ENCODE measurements at regions not wholly inside any gene's neighbourhood (a gene's known extent, or its start where the extent isn't known, plus 50 kb on each side); places are given as distances from the start of the nearest gene placed in this dataset.
"Not testable (repeated sequence)": the region's sequence is repeated elsewhere in the genome, so short reads cannot be mapped to it uniquely, and the experiment has no call there.

DNA sequence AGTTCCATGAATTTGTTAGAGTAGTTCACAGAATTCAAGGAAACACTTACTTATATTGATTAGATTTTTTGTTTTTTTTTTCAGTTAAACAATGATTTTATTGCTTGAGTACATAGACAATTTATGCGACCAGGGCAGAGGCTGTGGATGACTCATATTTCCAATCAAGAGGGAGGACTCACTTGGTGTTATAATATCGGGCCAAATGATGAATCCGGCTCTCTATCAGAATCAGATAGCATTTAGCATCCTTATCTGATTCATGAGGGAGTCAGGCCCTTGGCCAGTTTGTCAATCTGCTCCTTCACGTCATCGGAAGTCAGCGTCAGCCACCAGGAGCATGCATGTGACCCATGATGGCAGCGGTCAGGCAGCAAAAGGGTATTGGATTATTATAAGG, 82.3 kb upstream of the HUWE1 start:
- WGBS, 4 donors, result 70 to 84% (median 83%) methylated on average over 7 of the region's 7 CpGs
- intact Hi-C loops (cut with DNase I), result loop anchor here in 1 of 10 donors (10.0 kb wide), 1 partner anchor 56 kb away; no protein-coding TSS in a partner anchor
- DNase-seq, result no peak
- TF ChIP-seq POLR2A (IDR thresholded peaks at IDR 0.05), result no peak
- H3K27me3 ChIP-seq, result no peaks in the 10 kb centered on the region
- no peak overlapping the region for H3K4me3 ChIP-seq
- no peak for ATAC-seq
- no peak overlapping the region for H3K27ac ChIP-seq
- H3K36me3 ChIP-seq, result no peaks in the 10 kb centered on the region
- H3K4me1 ChIP-seq, result no peaks in the 10 kb centered on the region
- H3K9me3 ChIP-seq, result no peaks in the 10 kb centered on the region

GRCh38 chrX:53768451-53768850, 81.9 kb upstream of the HUWE1 start:
- no peak overlapping the region for H3K27ac ChIP-seq
- 68 to 80% (median 74%) methylated on average over 5 of the region's 5 CpGs for WGBS, 4 donors
- TF ChIP-seq, protein P1, sequence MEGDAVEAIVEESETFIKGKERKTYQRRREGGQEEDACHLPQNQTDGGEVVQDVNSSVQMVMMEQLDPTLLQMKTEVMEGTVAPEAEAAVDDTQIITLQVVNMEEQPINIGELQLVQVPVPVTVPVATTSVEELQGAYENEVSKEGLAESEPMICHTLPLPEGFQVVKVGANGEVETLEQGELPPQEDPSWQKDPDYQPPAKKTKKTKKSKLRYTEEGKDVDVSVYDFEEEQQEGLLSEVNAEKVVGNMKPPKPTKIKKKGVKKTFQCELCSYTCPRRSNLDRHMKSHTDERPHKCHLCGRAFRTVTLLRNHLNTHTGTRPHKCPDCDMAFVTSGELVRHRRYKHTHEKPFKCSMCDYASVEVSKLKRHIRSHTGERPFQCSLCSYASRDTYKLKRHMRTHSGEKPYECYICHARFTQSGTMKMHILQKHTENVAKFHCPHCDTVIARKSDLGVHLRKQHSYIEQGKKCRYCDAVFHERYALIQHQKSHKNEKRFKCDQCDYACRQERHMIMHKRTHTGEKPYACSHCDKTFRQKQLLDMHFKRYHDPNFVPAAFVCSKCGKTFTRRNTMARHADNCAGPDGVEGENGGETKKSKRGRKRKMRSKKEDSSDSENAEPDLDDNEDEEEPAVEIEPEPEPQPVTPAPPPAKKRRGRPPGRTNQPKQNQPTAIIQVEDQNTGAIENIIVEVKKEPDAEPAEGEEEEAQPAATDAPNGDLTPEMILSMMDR (IDR thresholded peaks at IDR 0.05), result no peak
- H3K27me3 ChIP-seq, result no peaks in the 10 kb centered on the region
- no peaks in the 10 kb centered on the region for H3K36me3 ChIP-seq
- ATAC-seq (no peak), DNase-seq (no peak)
- H3K4me3 ChIP-seq, result no peak overlapping the region
- no peaks in the 10 kb centered on the region for H3K9me3 ChIP-seq
- H3K4me1 ChIP-seq, result no peaks in the 10 kb centered on the region
- intact Hi-C loops (cut with DNase I), result loop anchor here in 1 of 10 donors (10.0 kb wide), 1 partner anchor 56 kb away; no protein-coding TSS in a partner anchor

DNA sequence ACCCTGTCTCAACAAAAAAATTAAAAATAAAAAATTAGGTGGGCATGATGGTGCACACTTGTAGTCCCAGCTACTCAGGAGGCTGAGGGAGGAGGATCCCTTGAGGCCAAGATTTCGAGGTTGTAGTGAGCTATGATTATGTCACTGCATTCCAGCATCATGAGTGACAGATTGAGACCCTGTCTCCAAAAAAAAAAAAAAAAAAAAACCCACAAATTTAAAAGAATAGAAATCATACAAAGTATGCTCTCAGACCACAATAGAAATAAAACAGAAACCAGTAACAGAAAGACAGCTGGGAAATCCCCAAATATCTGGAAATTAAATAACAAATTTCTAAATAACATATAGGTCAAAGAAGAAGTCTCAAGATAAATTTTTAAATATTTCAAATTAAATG, 81.0 kb upstream of the HUWE1 start:
- intact Hi-C loops (cut with DNase I), result loop anchor here in 1 of 10 donors (10.0 kb wide), 1 partner anchor 57 kb away; no protein-coding TSS in a partner anchor
- Histone ChIP-seq H3K36me3 (no peaks in the 10 kb centered on the region), H3K27me3 (no peaks in the 10 kb centered on the region), H3K4me3 (no peak overlapping the region), H3K4me1 (no peaks in the 10 kb centered on the region), H3K27ac (no peak overlapping the region), H3K9me3 (no peaks in the 10 kb centered on the region)
- 0 to 21% (median 7%) methylated on average over 1 of the region's 1 CpG for WGBS, 4 donors
- no peak for ATAC-seq
- no peak for DNase-seq
- TF ChIP-seq POLR2A (IDR thresholded peaks at IDR 0.05), result no peak
- TF ChIP-seq, protein P1 (IDR thresholded peaks at IDR 0.05), result no peak

DNA sequence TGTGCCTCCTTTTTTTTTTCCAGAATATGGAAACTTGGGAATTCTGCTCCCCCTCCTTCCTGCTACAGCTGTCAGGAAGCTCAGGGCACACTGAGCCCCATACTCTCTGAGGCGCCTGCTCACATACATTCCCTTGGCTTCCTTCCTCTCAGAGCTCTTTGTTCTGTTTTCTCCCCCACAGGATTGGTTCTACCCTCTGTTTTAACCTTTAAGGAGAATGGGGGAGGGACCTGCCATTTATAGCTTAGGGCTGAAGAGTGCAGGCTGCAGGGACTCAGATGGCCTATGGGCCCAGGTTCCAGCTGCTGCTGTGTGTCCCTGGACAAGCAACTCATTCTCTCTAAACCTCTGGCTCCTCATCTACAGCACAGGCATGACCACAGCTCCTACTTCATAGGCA, 70.7 kb upstream of the HUWE1 start:
- 21 to 61% (median 42%) methylated on average over 1 of the region's 1 CpG for WGBS, 4 donors
- H3K9me3 ChIP-seq; H3K27me3 ChIP-seq; H3K4me1 ChIP-seq; H3K27ac ChIP-seq; DNase-seq; H3K4me3 ChIP-seq; ATAC-seq; intact Hi-C loops (cut with DNase I); H3K36me3 ChIP-seq: not testable (repeated sequence)

DNA sequence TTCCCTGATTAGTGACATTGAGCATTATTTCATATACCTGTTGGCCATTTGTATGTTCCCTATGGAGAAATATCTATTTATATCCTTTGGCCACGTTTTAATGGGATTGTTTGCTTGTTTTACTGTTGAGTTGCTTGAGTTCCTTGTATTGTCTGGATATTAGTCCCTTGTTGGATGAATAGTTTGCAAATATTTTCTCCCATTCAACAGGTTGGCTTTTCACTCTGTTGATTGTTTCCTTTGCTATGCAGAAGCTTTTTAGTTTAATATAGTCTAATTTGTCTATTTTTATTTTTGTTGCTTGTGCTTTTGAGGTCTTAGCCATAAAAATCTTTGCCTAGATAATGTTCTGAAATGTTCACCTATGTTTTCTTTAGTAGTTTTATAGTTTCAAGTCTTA, 60.2 kb upstream of the HUWE1 start:
- no peaks in the 10 kb centered on the region for H3K27me3 ChIP-seq
- no peaks in the 10 kb centered on the region for H3K4me1 ChIP-seq
- H3K4me3 ChIP-seq, result no peak overlapping the region
- ATAC-seq (no peak), DNase-seq (no peak)
- no peak overlapping the region for H3K27ac ChIP-seq
- H3K9me3 ChIP-seq, result peaks cover 0 to 4% (median 0%) of the 10 kb centered on the region in 12 donors
- 11 to 29% (median 12%) methylated on average over 1 of the region's 1 CpG for WGBS, 4 donors
- no peaks in the 10 kb centered on the region for H3K36me3 ChIP-seq
- TF ChIP-seq, protein P1 (IDR thresholded peaks at IDR 0.05), result no peak
- no peak for TF ChIP-seq POLR2A (IDR thresholded peaks at IDR 0.05)
- intact Hi-C loops (cut with DNase I), result no loop called here
